Testis (tissue), 2 donors: ENCODE measurements at regions not wholly inside any gene's neighbourhood (a gene's known extent, or its start where the extent isn't known, plus 50 kb on each side); places are given as distances from the start of the nearest gene placed in this dataset.
"Not testable (repeated sequence)": the region's sequence is repeated elsewhere in the genome, so short reads cannot be mapped to it uniquely, and the experiment has no call there.

Experiments used
- DNase-seq: peaks from one replicate; pipeline ENCODE4 v3.0.0-alpha.2; 2019
- H3K27ac ChIP-seq, 2 donors: fragments of 200-600 bp; sonication (generic); one replicate each; pipeline ENCODE4 v1.5.1; 2019
- H3K27me3 ChIP-seq: fragments of 200-600 bp; sonication (generic); one replicate; pipeline ENCODE4 v1.5.1; 2019
- H3K36me3 ChIP-seq: fragments of 200-600 bp; sonication (generic); one replicate; pipeline ENCODE4 v1.5.1; 2017; ENCODE audit warnings: low read depth; ENCODE audit errors: missing control alignments
- H3K4me1 ChIP-seq: fragments of 200-600 bp; sonication (generic); one replicate; pipeline ENCODE4 v1.5.1; 2019
- H3K4me3 ChIP-seq, 2 donors: fragments of 200-600 bp; sonication (generic); one replicate each; pipeline ENCODE4 v1.5.1; 2017 to 2019
- H3K9me3 ChIP-seq: fragments of 200-600 bp; sonication (generic); one replicate; pipeline ENCODE4 v1.5.1; 2017
- CTCF ChIP-seq, 3 experiments: fragments of 450-650 bp in 2 of 3; fragments of 200-600 bp in 1 of 3; sonication (generic) in 1 of 3; IDR thresholded peaks; one replicate each; pipeline ENCODE4 v1.5.1; 2016 to 2019; ENCODE audit warnings: antibody characterized with exemption in 3 of 3, mild to moderate bottlenecking in 2 of 3, moderate library complexity in 1 of 3
- POLR2A ChIP-seq: fragments of 450-650 bp; IDR thresholded peaks from one replicate; pipeline ENCODE4 v1.6.1; 2017; ENCODE audit warnings: antibody characterized with exemption, mild to moderate bottlenecking, moderate library complexity
- WGBS, 2 donors: methylation state at CpG; one replicate each; pipeline ENCODE4 v1.1.5; 2018; 5-methylcytosine and 5-hydroxymethylcytosine counted together
- intact Hi-C: fragments of 100-400 bp; cut with DNase I; formaldehyde crosslinking; loops from one replicate; pipeline ENCODE4 v1.15.1; 2023; ENCODE audit warnings: low total_unique reads

- Histone ChIP-seq H3K36me3 (no peaks in the 10 kb centered on the region), H3K27me3 (no peaks in the 10 kb centered on the region), H3K4me3 (no peak overlapping the region), H3K27ac (no peak overlapping the region), H3K4me1 (no peaks in the 10 kb centered on the region), H3K9me3 (no peaks in the 10 kb centered on the region)
- intact Hi-C loops: no loop called here
- DNase-seq: no peak
- TF ChIP-seq CTCF (IDR thresholded peaks at IDR 0.05) (no peak), POLR2A (no peak)
- WGBS, 2 donors: 92 to 99% methylated on average over 4 of the region's 4 CpGs
Measured at GRCh38 chr4:17020901-17021300, 122.5 kb upstream of the LDB2 start.

GRCh38 chr4:17020451-17020850, 122.0 kb upstream of the LDB2 start:
- 87 to 88% methylated on average over 1 of the region's 1 CpG for WGBS, 2 donors
- Histone ChIP-seq H3K9me3 (no peaks in the 10 kb centered on the region), H3K36me3 (no peaks in the 10 kb centered on the region), H3K4me1 (no peaks in the 10 kb centered on the region), H3K27ac (no peak overlapping the region), H3K4me3 (no peak overlapping the region), H3K27me3 (no peaks in the 10 kb centered on the region)
- no peak for DNase-seq
- intact Hi-C loops: no loop called here
- no peak for TF ChIP-seq POLR2A
- no peak for TF ChIP-seq CTCF (IDR thresholded peaks at IDR 0.05)

- 100% methylated on average over 1 of the region's 1 CpG for WGBS, 2 donors
- H3K27ac ChIP-seq, DNase-seq, H3K4me1 ChIP-seq, H3K4me3 ChIP-seq, H3K27me3 ChIP-seq, intact Hi-C loops, H3K36me3 ChIP-seq, H3K9me3 ChIP-seq: not testable (repeated sequence)
Measured at GRCh38 chr4:17018621-17019020, 120.2 kb upstream of the LDB2 start.

GRCh38 chr4:17018013-17018412, 119.6 kb upstream of the LDB2 start:
- TF ChIP-seq POLR2A (no peak), CTCF (IDR thresholded peaks at IDR 0.05) (no peak)
- Histone ChIP-seq H3K27me3 (no peaks in the 10 kb centered on the region), H3K36me3 (no peaks in the 10 kb centered on the region), H3K4me1 (no peaks in the 10 kb centered on the region), H3K27ac (no peak overlapping the region), H3K4me3 (no peak overlapping the region), H3K9me3 (no peaks in the 10 kb centered on the region)
- no peak for DNase-seq
- intact Hi-C loops: no loop called here
- WGBS, 2 donors: 46 to 47% methylated on average over 3 of the region's 3 CpGs

- no peaks in the 10 kb centered on the region for H3K4me1 ChIP-seq
- intact Hi-C loops: no loop called here
- no peak for TF ChIP-seq POLR2A
- TF ChIP-seq CTCF (IDR thresholded peaks at IDR 0.05): no peak
- no peak for DNase-seq
- no peaks in the 10 kb centered on the region for H3K9me3 ChIP-seq
- no peak overlapping the region for H3K27ac ChIP-seq
- 85 to 91% methylated on average over 4 of the region's 4 CpGs for WGBS, 2 donors
- H3K4me3 ChIP-seq: no peak overlapping the region
- no peaks in the 10 kb centered on the region for H3K36me3 ChIP-seq
- no peaks in the 10 kb centered on the region for H3K27me3 ChIP-seq
Measured at GRCh38 chr4:17013382-17014006, 115.0 kb upstream of the LDB2 start.
